NCI-H2227 treated with DMSO at 0.1 percent for 48 hours (cell line): ENCODE measurements at regions not wholly inside any gene's neighbourhood (a gene's known extent, or its start where the extent isn't known, plus 50 kb on each side); places are given as distances from the start of the nearest gene placed in this dataset.
"Not testable (repeated sequence)": the region's sequence is repeated elsewhere in the genome, so short reads cannot be mapped to it uniquely, and the experiment has no call there.

Experiments used
- DNase-seq: peaks from one replicate; lab custom pipeline; 2025; lab: John Stamatoyannopoulos, UW

DNA sequence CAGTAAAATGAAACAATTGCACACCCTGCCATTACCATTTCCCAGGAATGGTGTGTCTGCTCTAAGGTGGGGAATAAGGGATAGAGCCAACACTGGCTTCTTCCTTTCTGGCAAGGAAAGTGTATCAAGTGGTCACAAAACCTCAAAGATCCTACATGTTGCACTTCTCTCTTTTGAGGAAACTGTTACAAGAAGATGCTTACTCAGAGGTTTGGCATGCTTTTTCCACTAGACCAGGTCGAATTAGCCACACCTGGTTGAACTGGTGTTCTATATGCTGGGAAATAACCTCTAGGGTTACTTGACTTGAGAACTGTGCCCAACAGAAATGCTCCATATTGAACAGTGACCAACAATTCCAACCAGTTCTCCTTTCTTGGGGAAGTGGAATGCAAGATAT lies 102.9 kb downstream of the LRRN1 start:
- no peak for DNase-seq

GRCh38 chr3:3906171-3906570 lies 106.9 kb downstream of the LRRN1 start:
- DNase-seq = no peak

DNA sequence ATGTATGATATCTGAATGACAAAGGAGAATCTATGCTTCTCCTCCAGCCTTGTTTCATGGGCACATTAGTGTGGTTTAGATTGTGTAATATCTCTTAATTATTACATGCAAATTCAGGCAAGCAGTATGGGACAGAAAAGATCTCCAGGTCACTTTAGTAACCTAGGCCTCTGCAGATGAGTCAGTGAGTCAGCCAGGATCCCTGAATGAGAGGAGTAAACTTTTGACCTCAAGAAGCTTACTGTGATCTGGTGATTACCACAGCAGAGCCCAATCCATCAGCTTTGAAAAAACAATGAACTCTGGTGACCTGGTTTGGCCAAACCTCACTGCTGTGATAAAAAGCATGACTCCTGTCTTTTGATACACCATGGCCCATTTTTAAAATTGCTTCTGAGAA lies 107.8 kb downstream of the LRRN1 start:
- DNase-seq = no peak

DNA sequence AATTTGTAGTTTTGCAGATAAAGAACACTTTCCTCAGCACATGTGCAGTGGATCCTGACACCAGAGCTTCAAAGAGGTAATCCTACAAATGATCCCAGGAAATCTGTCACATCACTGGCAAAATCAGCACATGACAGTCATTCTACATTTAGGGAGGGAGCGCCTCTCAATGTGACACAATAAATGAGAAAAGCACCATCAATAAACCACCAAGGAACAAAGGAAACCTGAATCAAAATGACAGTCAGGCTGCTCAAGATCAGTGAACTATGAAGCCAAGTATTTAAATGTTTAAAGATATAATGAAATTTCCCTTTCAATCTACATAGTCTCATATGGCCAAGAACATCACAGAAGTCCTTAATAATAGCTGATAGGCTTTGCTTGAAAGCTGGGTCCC lies 119.5 kb downstream of the LRRN1 start:
- DNase-seq = no peak

GRCh38 chr3:3919316-3919715 lies 120.1 kb downstream of the LRRN1 start:
- no peak for DNase-seq

- no peak for DNase-seq
Observed at GRCh38 chr3:3923619-3924018, 124.4 kb downstream of the LRRN1 start.

GRCh38 chr3:3927198-3927597 lies 128.0 kb downstream of the LRRN1 start:
- no peak for DNase-seq

DNA sequence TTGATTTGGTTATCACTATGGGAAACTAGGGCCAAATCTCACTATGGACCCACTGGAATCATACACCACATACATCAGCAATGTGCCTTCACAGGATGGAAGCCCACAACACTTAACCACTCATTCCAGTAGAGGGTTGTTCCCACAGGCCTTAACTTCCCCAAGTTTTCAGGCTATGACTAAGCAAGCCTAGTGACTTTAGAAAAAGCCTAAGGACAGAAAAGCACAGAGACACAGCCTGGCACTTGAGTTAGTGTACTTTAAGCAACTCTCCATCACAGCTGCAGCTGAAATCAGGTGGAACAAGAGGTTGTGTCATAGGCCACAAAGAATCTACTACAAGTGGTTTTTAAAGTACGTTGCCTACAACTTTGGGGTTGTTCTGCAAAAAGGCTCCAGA lies 128.7 kb downstream of the LRRN1 start:
- no peak for DNase-seq

- DNase-seq = not testable (repeated sequence)
Observed at GRCh38 chr3:3941380-3941779, 142.1 kb downstream of the LRRN1 start.

DNA sequence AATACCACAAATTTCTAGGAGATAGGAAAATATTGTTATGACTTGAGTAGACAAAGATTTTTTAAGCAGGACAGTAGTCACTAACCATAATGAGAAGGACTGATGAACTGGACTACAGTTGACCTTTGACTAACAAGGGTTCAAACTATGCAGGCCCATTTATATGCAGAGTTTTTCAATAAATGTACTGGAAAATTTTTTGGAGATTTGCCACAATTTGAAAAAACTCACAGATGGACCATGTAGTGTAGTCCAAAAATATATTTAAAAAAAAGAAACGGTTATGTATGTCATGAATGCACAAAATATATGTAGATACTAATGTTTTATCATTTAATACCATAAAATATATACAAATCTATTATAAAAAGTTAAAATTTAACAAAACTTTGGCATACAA lies 151.8 kb downstream of the LRRN1 start:
- no peak for DNase-seq

DNA sequence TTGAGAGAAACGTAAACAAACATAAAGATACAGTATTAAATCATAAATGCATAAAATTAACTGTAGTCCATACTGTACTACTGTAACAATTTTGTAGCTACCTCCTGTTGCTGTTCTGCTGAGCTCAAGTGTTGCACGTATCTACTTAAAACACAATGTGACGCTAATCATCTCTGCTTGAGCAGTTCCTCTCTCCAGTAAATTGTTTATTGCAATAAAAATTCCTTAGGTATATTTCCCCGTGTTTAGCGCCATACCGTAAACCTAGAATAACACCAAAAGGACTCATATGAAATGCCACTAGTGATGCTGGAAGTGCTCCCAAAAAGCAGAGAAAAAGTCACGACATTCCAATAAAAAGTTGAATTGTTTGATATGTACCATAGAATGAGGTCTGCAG lies 152.3 kb downstream of the LRRN1 start:
- no peak for DNase-seq

DNA sequence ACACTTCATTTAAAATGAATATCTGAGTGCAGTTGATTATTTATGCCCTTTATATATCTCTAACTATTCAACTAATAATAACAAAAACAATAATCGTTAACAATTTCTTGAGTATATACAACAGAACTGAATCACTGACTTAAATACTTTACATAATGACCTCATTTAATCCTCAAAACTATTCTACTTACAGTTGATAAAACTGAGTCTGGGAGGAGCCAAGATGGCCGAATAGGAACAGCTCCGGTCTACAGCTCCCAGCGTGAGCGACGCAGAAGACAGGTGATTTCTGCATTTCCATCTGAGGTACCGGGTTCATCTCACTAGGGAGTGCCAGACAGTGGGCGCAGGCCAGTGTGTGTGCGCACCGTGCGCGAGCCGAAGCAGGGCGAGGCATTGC lies 163.6 kb downstream of the LRRN1 start:
- DNase-seq = not testable (repeated sequence)

DNA sequence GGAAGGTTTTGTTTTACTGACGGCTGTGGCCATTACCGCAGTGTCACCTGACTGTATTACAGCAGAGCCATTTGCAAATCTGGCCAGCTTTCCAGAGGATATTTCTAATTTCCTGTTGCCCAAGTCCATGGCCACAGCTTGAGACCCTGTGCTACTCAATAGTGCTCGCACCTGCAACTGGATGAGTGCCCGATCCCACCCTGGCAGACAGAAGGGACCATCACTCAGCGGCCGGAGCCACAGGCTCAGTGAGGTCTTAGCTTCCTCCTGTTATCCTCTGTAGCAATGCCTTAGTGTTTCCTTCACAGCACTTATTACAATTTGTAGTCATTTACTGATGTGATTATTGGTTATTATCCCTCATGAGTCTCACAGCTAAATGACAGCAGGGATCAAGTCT lies 184.8 kb downstream of the LRRN1 start:
- no peak for DNase-seq

- DNase-seq = no peak
Observed at GRCh38 chr3:3991598-3991997, 192.4 kb downstream of the LRRN1 start.

DNA sequence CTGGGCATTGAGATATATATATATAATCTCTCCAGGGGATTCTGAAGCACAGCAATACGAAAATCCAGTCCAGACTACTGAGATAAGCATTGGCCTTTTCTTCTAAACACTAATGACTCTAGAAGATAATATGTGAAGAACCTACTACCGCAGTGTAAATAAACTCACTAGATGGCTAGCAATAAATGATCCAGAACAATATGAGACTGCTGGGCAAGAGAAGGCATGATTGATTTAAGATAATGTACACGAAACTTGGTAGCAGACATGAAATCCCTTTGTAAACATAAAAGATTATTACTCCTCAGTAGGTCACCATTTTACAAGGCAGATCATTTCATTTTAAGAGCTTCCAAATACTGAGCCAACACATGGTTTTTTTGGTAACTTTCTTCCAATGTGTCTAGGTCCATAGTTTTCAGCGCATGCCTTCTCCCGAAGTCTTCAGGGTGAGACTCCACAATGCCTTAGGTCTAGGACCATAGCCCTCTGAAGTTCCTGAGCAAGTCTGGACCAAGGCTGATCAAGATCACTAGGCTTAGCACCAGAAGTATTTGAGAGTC lies 193.2 kb downstream of the LRRN1 start:
- no peak for DNase-seq

DNA sequence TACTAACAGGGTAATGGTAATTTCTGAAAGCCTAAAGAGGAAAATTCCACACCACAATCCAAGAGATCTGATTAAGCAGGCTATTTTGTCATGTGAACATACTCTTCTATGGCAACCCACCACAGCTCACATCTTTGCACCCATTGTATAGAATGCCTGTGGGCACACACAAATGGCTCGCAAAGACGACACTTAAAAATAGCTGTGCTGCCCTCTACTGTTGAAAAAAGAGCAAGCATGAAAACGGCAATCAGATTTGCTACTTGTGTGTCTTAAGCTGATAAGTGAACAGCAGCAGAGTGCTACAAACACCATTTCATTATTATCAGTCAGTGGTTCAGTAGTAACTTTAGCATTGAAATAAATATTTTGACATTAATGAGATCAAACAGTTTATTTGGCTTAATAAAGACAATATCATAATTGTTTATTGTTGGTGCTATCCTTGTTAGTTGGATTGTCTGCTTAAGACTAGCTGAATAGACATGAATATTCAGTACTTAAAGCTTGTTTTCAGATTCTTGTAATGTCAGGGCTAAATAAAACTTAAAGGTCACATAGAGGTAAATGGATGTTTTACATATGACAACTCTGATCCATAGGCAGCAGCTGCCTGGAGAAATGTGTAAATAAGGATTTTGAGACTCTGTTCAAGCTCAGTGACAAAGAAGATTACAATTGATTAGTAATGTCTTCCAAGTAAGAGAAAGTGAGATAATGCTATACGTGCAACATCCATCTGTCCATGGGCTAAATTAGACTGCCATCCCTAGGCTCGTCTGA lies 199.1 kb downstream of the LRRN1 start:
- DNase-seq = no peak

GRCh38 chr3:3999340-3999739 lies 200.1 kb downstream of the LRRN1 start:
- not testable (repeated sequence) for DNase-seq

GRCh38 chr3:4001976-4002375 lies 202.7 kb downstream of the LRRN1 start:
- DNase-seq = no peak

GRCh38 chr3:4006288-4006687 lies 207.1 kb downstream of the LRRN1 start:
- no peak for DNase-seq

- DNase-seq = no peak
Observed at GRCh38 chr3:4008205-4008604, 209.0 kb downstream of the LRRN1 start.

DNA sequence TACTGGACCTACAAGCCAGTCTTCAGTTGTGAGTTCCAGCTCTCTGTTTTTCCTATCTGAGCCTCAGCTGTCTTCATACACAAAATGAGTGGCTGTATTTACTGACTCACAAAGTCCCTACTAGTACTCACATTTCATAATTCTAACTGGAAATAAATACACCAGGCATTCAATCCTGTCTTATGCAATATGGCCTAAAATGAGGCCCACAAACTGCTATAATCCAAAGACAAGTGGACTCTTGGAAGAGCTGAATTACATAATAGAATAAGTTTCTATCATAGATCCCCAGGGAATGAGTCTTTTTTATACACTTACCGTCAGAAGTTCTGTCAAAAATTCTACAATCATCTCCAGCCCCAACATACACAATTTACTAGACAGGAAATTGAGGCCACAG lies 211.9 kb downstream of the LRRN1 start:
- DNase-seq = no peak

GRCh38 chr3:4015426-4015825 lies 216.2 kb downstream of the LRRN1 start:
- DNase-seq = no peak

GRCh38 chr3:4019501-4019900 lies 220.3 kb downstream of the LRRN1 start:
- no peak for DNase-seq

DNA sequence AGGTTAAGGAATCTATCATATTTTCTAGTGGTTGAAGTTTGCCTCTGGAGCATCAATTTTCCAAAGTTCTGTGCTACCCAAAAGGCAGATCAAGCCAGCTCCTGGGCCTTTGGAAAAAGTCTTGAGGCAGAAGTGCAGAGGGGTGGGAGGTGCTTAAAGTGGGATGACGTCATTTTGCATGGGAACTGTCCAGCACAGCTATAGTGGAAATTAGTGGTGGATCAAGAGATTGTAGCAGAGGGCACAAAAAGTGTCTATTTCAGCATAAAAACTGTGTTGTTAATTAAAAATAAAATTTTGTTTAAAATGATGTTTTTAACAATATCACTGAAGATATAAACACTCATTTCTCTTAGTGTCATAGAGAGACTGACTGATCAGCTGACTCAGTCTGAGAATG lies 221.9 kb downstream of the LRRN1 start:
- DNase-seq = no peak
